ENCODE measurements at regions not wholly inside any gene's neighbourhood (a gene's known extent, or its start where the extent isn't known, plus 50 kb on each side); places are given as distances from the start of the nearest gene placed in this dataset.
"Not testable (repeated sequence)": the region's sequence is repeated elsewhere in the genome, so short reads cannot be mapped to it uniquely, and the experiment has no call there.

- H3K36me3 Mint-ChIP-seq (ENCODE audit: low read depth) = no peaks in the 10 kb centered on the region
- H3K27me3 Mint-ChIP-seq = peaks cover 11% of the 10 kb centered on the region
- no peak overlapping the region for H3K27ac Mint-ChIP-seq
- no peak overlapping the region for H3K4me3 Mint-ChIP-seq
- no peaks in the 10 kb centered on the region for H3K4me1 Mint-ChIP-seq
- no peaks in the 10 kb centered on the region for H3K9me3 Mint-ChIP-seq
- no peak for ATAC-seq (replicated peaks)
Observed at GRCh38 chr10:3261921-3262320, 89.3 kb upstream of the PITRM1 start.

GRCh38 chr10:3260066-3260834 is 87.7 kb upstream of the PITRM1 start:
- no peaks in the 10 kb centered on the region for H3K9me3 Mint-ChIP-seq
- no peaks in the 10 kb centered on the region for H3K4me1 Mint-ChIP-seq
- no peak overlapping the region for H3K27ac Mint-ChIP-seq
- H3K36me3 Mint-ChIP-seq (ENCODE audit: low read depth) = no peaks in the 10 kb centered on the region
- H3K4me3 Mint-ChIP-seq = no peak overlapping the region
- H3K27me3 Mint-ChIP-seq = peaks cover 8% of the 10 kb centered on the region
- no peak for ATAC-seq (replicated peaks)

- Mint-ChIP-seq H3K9me3 (no peaks in the 10 kb centered on the region), H3K4me3 (no peak overlapping the region), H3K27ac (no peak overlapping the region), H3K4me1 (no peaks in the 10 kb centered on the region), H3K36me3 (ENCODE audit: low read depth) (no peaks in the 10 kb centered on the region), H3K27me3 (peaks cover 8% of the 10 kb centered on the region)
- no peak for ATAC-seq (replicated peaks)
Observed at GRCh38 chr10:3259499-3259898, 86.9 kb upstream of the PITRM1 start.

GRCh38 chr10:3258394-3258793 is 85.8 kb upstream of the PITRM1 start:
- Mint-ChIP-seq H3K27ac (no peak overlapping the region), H3K9me3 (no peaks in the 10 kb centered on the region), H3K36me3 (ENCODE audit: low read depth) (no peaks in the 10 kb centered on the region), H3K27me3 (peaks cover 13% of the 10 kb centered on the region), H3K4me3 (no peak overlapping the region), H3K4me1 (no peaks in the 10 kb centered on the region)
- no peak for ATAC-seq (replicated peaks)

DNA sequence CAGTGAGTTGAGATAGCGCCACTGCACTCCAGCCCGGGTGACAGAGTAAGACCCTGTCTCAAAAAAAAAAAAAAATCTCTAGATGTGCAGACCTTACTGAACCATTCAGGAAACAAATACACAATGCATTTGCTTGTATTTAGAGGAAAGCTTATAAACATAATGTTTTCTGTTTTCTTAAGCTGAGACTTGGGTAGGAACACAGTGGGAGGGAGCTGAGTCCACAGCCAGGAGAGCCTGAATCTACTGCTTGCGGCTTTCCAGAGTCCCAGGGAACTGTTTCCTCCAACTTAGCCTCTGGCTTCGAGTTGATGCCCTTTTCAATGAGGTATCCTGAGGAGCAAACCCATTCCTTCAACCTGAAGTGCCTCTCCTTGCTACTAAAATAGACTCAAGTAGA is 83.0 kb upstream of the PITRM1 start:
- peaks cover 24% of the 10 kb centered on the region for H3K27me3 Mint-ChIP-seq
- no peak overlapping the region for H3K4me3 Mint-ChIP-seq
- H3K9me3 Mint-ChIP-seq = no peaks in the 10 kb centered on the region
- no peak for ATAC-seq (replicated peaks)
- peaks cover 4% of the 10 kb centered on the region for H3K4me1 Mint-ChIP-seq
- H3K36me3 Mint-ChIP-seq (ENCODE audit: low read depth) = no peaks in the 10 kb centered on the region
- no peak overlapping the region for H3K27ac Mint-ChIP-seq

DNA sequence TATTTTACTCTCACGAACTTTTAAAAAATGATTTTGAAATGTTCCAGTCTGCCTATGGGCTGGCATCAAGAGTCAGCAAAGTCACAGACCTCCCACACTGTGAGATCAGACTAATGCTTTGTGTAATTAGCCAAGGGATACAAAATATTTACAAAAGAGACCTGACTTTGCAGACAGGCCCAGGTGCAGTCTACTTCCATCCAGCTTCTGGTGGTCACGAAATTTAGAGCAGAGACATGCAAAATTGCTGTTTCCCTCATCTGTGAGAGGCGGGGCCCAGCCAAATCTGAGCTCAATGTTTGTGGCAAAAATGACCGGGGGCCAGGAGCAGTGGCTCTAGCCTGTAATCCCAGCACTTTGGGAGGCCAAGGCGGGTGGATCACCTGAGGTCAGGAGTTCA is 82.5 kb upstream of the PITRM1 start:
- Mint-ChIP-seq H3K9me3 (no peaks in the 10 kb centered on the region), H3K4me1 (peaks cover 4% of the 10 kb centered on the region), H3K36me3 (ENCODE audit: low read depth) (no peaks in the 10 kb centered on the region), H3K27me3 (peaks cover 24% of the 10 kb centered on the region), H3K27ac (no peak overlapping the region), H3K4me3 (no peak overlapping the region)
- no peak for ATAC-seq (replicated peaks)

GRCh38 chr10:3253974-3254373 is 81.4 kb upstream of the PITRM1 start:
- H3K4me1 Mint-ChIP-seq = not testable (repeated sequence)

DNA sequence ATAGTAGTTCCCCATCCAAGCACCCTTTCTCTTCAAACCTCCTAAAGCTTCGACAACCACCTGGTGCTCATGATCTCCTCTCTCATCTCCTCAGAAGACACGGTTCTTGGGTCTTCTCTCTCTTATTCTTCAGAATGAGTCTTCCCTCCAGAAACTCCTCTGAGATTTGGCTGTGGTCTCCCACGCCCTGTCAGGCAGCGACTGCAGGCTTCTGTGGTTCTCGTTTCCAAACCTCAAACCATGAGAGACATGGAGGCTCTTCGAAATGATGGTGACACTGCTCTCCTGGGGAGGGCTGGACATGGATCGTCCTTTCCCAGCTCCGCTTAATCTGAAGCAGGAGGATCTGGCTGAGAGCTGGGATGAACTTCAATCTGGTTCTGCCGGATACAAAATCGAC is 78.6 kb upstream of the PITRM1 start:
- Mint-ChIP-seq H3K36me3 (ENCODE audit: low read depth) (no peaks in the 10 kb centered on the region), H3K4me3 (no peak overlapping the region), H3K9me3 (no peaks in the 10 kb centered on the region), H3K27ac (no peak overlapping the region), H3K4me1 (peaks cover 4% of the 10 kb centered on the region), H3K27me3 (peaks cover 26% of the 10 kb centered on the region)
- peak; percentile 63 for ATAC-seq (replicated peaks)

More at GRCh38 chr10:3253974-3254373, 81.4 kb upstream of the PITRM1 start:
- not testable (repeated sequence) for H3K27ac Mint-ChIP-seq; ATAC-seq (replicated peaks); H3K4me3 Mint-ChIP-seq; H3K36me3 Mint-ChIP-seq (ENCODE audit: low read depth); H3K9me3 Mint-ChIP-seq
- H3K27me3 Mint-ChIP-seq = peaks cover 23% of the 10 kb centered on the region

DNA sequence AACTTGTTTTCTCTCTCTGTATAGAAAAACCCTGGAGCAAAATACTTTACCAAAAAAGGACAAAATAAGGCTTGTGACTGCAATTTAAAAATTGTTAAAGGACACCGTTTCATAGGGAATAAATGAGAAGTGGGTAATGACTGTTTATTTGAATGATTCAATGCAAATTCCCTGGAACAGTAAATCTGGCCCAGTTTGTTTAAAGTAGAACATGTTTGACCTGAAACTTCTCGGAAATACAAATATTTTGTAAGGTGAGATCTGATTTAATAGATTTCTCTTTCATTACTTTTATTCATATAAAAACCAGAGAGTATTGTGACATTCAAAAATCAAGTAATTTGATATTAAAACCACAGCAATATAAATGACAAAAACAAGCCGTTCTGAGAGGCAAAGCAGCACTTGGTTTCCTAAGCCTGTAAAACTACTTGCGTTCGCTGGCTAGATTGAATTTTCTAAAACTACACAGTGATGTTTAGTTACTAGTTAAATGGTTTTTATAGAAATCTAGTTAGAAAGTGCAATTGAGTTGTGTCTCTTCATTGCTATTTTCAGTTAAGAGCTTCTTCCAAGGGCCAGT is 76.8 kb upstream of the PITRM1 start:
- Mint-ChIP-seq H3K4me1 (peaks cover 4% of the 10 kb centered on the region), H3K9me3 (no peaks in the 10 kb centered on the region), H3K4me3 (no peak overlapping the region), H3K27ac (no peak overlapping the region), H3K27me3 (peaks cover 32% of the 10 kb centered on the region), H3K36me3 (ENCODE audit: low read depth) (no peaks in the 10 kb centered on the region)
- no peak for ATAC-seq (replicated peaks)

GRCh38 chr10:3248526-3249306 is 76.1 kb upstream of the PITRM1 start:
- Mint-ChIP-seq H3K36me3 (ENCODE audit: low read depth) (no peaks in the 10 kb centered on the region), H3K27ac (no peak overlapping the region), H3K4me3 (no peak overlapping the region), H3K9me3 (no peaks in the 10 kb centered on the region), H3K27me3 (peaks cover 26% of the 10 kb centered on the region), H3K4me1 (peaks cover 4% of the 10 kb centered on the region)
- peak; percentile 86 for ATAC-seq (replicated peaks)

DNA sequence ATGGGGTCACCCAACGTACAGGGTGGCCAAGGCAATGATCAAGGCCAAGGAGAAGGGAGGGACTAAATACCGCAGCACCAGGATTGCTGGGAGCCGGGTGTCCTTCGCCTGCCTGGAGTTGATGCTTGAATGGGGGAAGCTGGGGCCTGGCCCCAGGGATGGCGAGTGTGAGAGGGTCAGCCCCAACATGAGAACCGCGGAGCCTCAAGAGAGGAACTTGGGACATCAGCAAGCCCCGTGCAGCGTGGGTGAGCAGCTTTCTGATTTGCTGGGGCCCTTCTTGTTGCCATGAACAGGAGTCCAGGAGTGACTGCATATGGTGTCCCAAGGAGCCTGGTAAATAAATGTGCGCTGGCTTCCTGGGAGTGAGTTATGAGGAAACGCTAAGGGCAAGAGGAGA is 72.8 kb upstream of the PITRM1 start:
- Mint-ChIP-seq H3K4me3 (no peak overlapping the region), H3K27me3 (peaks cover 13% of the 10 kb centered on the region), H3K27ac (no peak overlapping the region), H3K9me3 (no peaks in the 10 kb centered on the region), H3K4me1 (no peaks in the 10 kb centered on the region), H3K36me3 (ENCODE audit: low read depth) (no peaks in the 10 kb centered on the region)
- ATAC-seq (replicated peaks) = no peak

DNA sequence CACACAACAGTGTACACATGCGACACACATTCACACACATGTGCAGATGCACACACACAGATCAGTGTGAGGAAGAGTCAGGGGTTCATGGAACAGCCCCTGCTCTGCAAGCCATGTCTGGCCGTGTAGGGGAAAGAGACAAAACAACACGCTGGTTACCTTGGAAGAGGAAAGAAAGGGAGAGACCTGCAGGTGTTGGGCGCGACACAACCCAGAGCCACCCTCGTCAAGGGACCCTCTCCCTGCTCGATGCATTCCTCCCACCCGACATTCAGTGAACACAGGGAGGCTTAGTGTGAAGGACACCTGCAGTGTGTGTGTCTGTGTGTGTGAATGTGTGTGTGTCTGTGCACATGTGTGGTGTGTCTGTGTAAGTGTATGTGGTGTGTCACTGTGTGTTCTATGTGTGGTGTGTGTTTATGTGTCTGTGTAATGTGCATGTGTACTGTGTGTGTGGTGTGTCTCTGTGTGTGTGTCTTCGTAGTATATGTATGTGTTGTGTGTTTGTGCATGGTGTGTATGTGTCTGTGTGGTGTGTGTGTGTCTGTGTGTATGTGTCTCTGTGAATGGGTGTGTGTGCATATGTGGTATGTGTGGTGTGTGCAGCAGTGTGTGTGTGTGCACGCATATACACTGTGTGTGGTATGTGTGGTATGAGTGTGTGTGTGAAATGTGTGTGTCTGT is 69.5 kb upstream of the PITRM1 start:
- H3K4me1 Mint-ChIP-seq = no peaks in the 10 kb centered on the region
- ATAC-seq (replicated peaks) = no peak
- H3K27me3 Mint-ChIP-seq = peaks cover 7% of the 10 kb centered on the region
- H3K4me3 Mint-ChIP-seq = no peak overlapping the region
- H3K27ac Mint-ChIP-seq = no peak overlapping the region
- H3K36me3 Mint-ChIP-seq (ENCODE audit: low read depth) = no peaks in the 10 kb centered on the region
- no peaks in the 10 kb centered on the region for H3K9me3 Mint-ChIP-seq

DNA sequence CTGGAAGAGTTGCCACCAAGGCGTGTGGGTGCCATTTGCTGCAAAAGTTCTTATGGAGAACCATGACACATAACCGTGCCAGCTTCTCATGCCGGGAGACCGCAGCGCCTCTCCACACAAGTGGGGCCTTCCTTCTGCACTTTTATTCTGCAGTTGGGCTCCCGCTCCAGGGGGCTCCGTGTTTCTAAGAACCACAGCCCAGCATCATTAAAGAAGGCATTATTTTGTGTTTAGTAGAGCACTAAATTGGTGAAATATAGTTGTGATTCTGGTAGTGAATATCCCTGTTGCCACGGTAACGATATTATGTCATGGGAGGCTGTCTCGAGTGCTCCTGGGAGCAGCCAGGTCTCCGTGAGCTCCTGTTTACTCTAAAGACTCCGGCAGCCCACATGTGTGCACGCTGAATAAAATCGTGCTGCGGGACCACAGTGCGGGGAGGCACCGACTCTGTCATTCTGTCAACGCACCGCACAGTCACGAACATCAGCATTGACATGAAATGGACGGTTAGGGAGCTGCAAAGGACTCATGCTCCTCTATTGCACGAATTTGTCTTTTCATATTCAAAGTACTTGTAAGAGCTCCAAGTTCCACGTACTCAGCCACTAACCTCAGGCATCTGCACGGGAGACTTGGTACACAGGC is 68.8 kb upstream of the PITRM1 start:
- no peak for ATAC-seq (replicated peaks)
- Mint-ChIP-seq H3K4me1 (no peaks in the 10 kb centered on the region), H3K36me3 (ENCODE audit: low read depth) (no peaks in the 10 kb centered on the region), H3K27me3 (peaks cover 7% of the 10 kb centered on the region), H3K4me3 (no peak overlapping the region), H3K27ac (no peak overlapping the region), H3K9me3 (no peaks in the 10 kb centered on the region)
